ENCODE measurements at regions not wholly inside any gene's neighbourhood (a gene's known extent, or its start where the extent isn't known, plus 50 kb on each side); places are given as distances from the start of the nearest gene placed in this dataset.

- DNase-seq (ENCODE audit: low spot score): no peak
These were observed 69.0 kb upstream of the VRK1 start for GRCh38 chr14:96727980-96728717.

DNA sequence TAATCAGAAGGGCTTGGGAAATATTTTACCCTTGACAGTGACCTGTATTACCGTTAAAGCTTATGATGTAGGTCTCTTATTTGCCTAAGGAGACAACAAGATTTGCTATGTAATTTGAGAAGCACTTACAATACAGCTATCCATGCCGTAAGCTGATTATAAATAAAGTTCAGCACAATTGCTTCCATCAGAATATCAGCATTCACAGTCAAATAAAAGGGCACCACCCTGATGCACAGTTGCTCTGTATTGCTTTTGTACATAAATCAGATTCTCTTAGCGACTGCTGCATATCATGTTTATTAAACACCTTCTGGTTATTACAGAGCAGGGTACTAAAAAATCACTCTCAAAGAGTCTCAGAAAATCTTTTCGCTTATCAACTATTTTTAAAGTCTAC, 67.3 kb upstream of the VRK1 start:
- no peak for DNase-seq (ENCODE audit: low spot score)

DNA sequence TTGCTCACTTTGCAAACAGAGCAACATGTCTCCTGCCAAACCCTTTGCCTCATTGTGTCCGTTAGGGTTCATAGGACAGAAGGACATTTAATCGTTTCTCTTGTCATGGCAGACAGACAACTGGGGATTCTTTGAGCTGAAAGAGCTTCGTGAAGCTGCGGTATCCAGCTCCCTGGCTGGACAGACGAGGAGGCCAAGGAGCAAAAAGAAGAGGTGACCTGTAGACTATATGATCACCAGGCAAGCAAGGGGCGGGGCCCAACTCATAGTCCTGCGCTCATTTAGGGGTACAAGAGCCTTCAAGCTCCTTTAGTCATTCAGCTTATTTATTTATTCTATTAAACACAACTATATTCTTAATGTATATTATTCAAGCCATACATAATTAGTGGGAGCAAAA, 66.8 kb upstream of the VRK1 start:
- no peak for DNase-seq (ENCODE audit: low spot score)

DNA sequence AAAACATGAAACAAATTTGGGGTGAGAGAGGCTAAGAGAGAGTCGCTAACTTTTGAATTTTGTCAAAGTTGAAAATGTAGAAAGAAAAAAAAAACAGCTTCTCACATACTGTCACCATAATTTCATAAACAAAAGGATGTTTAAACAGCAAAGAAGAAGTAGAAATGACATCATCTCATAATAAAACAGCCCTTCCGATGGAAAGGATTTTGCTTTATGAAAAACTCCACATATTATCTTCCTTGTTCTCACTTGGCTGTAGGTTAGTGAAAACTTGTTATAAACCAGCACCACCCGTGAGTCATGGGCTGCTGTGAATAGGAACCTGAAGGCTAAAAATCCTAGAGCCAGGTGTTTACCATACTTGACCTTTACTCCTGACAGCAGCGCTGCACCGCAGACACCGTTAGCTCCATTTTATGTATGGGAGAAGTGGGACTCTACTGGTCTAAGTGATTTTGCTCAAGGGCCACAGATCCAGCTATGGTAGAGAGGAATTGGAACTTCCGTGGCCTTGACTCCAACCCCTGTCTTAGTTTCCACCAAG, 63.0 kb upstream of the VRK1 start:
- DNase-seq (ENCODE audit: low spot score): no peak

GRCh38 chr14:96735526-96735925, 61.7 kb upstream of the VRK1 start:
- peak; percentile 16 for DNase-seq (ENCODE audit: low spot score)

DNA sequence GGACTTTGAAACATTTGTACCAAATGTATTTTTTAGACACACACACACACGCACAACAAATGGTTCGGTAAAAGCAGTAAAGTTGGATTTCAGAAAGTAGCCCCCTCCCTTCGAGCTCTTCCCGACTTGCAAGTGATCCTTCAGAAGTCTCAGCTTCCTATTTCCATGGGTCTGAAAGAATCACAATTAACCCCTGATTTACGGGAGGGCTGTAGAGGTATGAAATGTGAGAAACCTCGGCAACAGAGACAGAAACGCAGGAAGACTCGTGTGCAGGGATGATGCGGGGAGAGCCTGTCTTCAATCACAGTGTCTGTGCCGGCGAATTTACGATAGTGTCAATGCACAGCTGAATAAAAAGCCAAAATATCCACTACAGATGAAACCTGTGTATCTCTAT, 60.7 kb upstream of the VRK1 start:
- DNase-seq (ENCODE audit: low spot score): no peak

GRCh38 chr14:96737881-96738280, 59.3 kb upstream of the VRK1 start:
- no peak for DNase-seq (ENCODE audit: low spot score)

GRCh38 chr14:96739200-96739910, 57.8 kb upstream of the VRK1 start:
- DNase-seq (ENCODE audit: low spot score): no peak

- DNase-seq (ENCODE audit: low spot score): peak; percentile 43
These were observed 55.8 kb upstream of the VRK1 start for GRCh38 chr14:96741151-96741977.

DNA sequence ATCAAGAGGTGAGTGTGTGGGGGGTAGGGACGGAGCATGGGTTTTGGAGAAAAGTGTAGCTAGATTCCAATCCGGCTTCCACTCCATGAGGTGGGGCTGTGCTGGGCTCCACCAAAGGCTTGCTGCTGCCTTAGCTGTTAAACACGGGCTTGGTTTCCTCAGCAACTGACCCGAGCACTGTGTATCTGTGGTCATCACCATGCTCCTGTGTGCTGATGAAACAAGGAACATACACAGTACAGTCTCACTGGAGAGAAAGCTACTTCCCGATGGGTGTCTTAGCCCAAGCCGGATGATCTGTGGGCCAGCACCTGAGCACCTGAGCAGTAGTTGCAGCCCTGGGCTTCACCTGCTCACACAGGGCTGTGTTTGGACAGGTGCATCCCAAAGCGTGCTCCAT, 52.9 kb upstream of the VRK1 start:
- no peak for DNase-seq (ENCODE audit: low spot score)

- DNase-seq (ENCODE audit: low spot score): peak; percentile 33
These were observed 51.6 kb upstream of the VRK1 start for GRCh38 chr14:96745500-96746051.

DNA sequence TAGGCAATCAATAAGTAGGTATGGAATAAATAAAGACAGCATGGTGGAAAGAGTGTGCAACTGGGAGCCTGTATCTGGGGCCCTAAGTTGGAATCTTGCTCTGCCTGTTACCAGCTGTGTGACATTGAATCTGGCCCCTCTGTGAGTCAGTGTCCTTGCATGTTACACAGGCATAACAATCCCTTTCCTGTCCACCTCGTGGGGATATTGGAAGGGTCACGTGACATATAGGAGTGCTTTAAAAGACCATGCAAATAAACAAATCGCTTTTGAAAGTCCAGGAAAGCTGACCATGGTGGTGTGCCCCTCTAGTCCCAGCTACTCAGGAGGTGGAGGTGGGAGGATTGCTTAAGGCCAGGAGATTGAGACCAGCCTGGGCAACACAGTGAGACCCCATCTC, 51.1 kb upstream of the VRK1 start:
- no peak for DNase-seq (ENCODE audit: low spot score)

DNA sequence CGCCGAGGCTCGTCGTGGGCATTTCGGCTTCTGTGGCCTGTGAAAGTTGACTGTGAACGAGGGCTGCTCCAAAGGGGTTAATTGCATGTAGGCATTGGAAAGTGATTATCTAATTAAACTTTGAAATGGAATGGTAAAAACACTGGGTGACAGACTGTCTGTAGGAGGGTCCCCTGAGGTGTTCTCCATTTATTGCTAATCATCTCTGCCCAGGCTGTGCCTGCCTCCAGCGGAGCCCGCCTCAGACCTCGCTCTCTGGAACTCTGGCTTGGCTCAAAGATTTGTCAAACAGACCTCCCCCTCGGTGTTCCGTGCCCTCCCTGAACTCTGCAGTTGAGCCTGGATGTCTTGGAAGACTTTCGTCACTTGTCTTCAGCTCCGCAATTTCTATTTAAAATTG, 50.2 kb upstream of the VRK1 start:
- no peak for DNase-seq (ENCODE audit: low spot score)
